H9 (cell line): ENCODE measurements at regions not wholly inside any gene's neighbourhood (a gene's known extent, or its start where the extent isn't known, plus 50 kb on each side); places are given as distances from the start of the nearest gene placed in this dataset.

ENCODE experiments used
- DNase-seq: peaks from one replicate; pipeline ENCODE4 v3.0.0-alpha.2; 2017
- H2AFZ ChIP-seq: one replicate; pipeline ENCODE4 v1.6.1; 2013; ENCODE audit warnings: mild to moderate bottlenecking, low read length, control low read depth, moderate library complexity
- H2AK5ac ChIP-seq: 2 replicates; pipeline ENCODE4 v1.6.1; 2013; ENCODE audit warnings: low read length, control low read depth, mixed read lengths; ENCODE audit not compliant: insufficient read length
- H2BK120ac ChIP-seq: one replicate; pipeline ENCODE4 v1.6.1; 2013; ENCODE audit warnings: low read depth, mild to moderate bottlenecking, low read length, control low read depth, inconsistent platforms; ENCODE audit not compliant: poor library complexity, severe bottlenecking
- H2BK12ac ChIP-seq: 2 replicates; pipeline ENCODE4 v1.6.1; 2013; ENCODE audit warnings: low read length, control low read depth, mixed read lengths, low read depth; ENCODE audit not compliant: insufficient read length
- H2BK15ac ChIP-seq: 2 replicates; pipeline ENCODE4 v1.6.1; 2013; ENCODE audit warnings: low read depth, low read length, control low read depth
- H2BK20ac ChIP-seq: one replicate; pipeline ENCODE4 v1.6.1; 2013; ENCODE audit warnings: low read depth, mild to moderate bottlenecking, low read length, control low read depth, inconsistent platforms; ENCODE audit not compliant: poor library complexity, severe bottlenecking
- H2BK5ac ChIP-seq: 2 replicates; pipeline ENCODE4 v1.6.1; 2013; ENCODE audit warnings: low read length, control low read depth, mixed read lengths; ENCODE audit not compliant: insufficient read length
- H3K14ac ChIP-seq: 2 replicates; pipeline ENCODE4 v1.6.1; 2013; ENCODE audit warnings: low read length, control low read depth; ENCODE audit not compliant: insufficient read depth
- H3K18ac ChIP-seq: 2 replicates; pipeline ENCODE4 v1.6.1; 2013; ENCODE audit warnings: low read depth, mild to moderate bottlenecking, mixed read lengths, low read length, control low read depth; ENCODE audit not compliant: insufficient read length
- H3K23ac ChIP-seq: 2 replicates; pipeline ENCODE4 v1.6.1; 2013; ENCODE audit warnings: low read length, control low read depth, mixed read lengths, low read depth; ENCODE audit not compliant: insufficient read length
- H3K23me2 ChIP-seq: 2 replicates; pipeline ENCODE4 v1.6.1; 2013; ENCODE audit warnings: low read depth, mild to moderate bottlenecking, mixed read lengths, low read length, control low read depth; ENCODE audit not compliant: insufficient read length, poor library complexity, severe bottlenecking
- H3K27ac ChIP-seq: 2 replicates; pipeline ENCODE4 v1.5.1; 2013; ENCODE audit warnings: low read length, control low read depth, mixed read lengths, low read depth; ENCODE audit not compliant: insufficient read length
- H3K27me3 ChIP-seq: 2 replicates; pipeline ENCODE4 v1.6.1; 2013; ENCODE audit warnings: low read length, control low read depth, inconsistent platforms; ENCODE audit not compliant: insufficient read depth
- H3K4ac ChIP-seq: 2 replicates; pipeline ENCODE4 v1.6.1; 2013; ENCODE audit warnings: low read depth, mild to moderate bottlenecking, control low read depth, inconsistent platforms, low read length, moderate library complexity
- H3K4me1 ChIP-seq: 2 replicates; pipeline ENCODE4 v1.6.1; 2013; ENCODE audit warnings: low read length, control low read depth, inconsistent platforms; ENCODE audit not compliant: insufficient read depth
- H3K4me2 ChIP-seq: 2 replicates; pipeline ENCODE4 v1.6.1; 2013; ENCODE audit warnings: low read length, control low read depth, mixed read lengths; ENCODE audit not compliant: insufficient read length, insufficient read depth
- H3K56ac ChIP-seq: 2 replicates; pipeline ENCODE4 v1.6.1; 2013; ENCODE audit warnings: low read depth, mild to moderate bottlenecking, mixed read lengths, low read length, control low read depth; ENCODE audit not compliant: insufficient read length
- H3K79me1 ChIP-seq: 2 replicates; pipeline ENCODE4 v1.6.1; 2013; ENCODE audit warnings: low read depth, mild to moderate bottlenecking, moderate library complexity, low read length, control low read depth, inconsistent platforms; ENCODE audit not compliant: insufficient read depth, poor library complexity, severe bottlenecking
- H3K79me2 ChIP-seq: 2 replicates; pipeline ENCODE4 v1.6.1; 2013; ENCODE audit warnings: low read length, control low read depth, inconsistent platforms; ENCODE audit not compliant: insufficient read depth
- H3K9ac ChIP-seq: 2 replicates; pipeline ENCODE4 v1.6.1; 2013; ENCODE audit warnings: low read length, control low read depth, mixed read lengths; ENCODE audit not compliant: insufficient read length; ENCODE audit errors: extremely low read depth
- H3K9me3 ChIP-seq: one replicate; pipeline ENCODE4 v1.6.1; 2013; ENCODE audit warnings: low read depth, low read length, inconsistent platforms; ENCODE audit not compliant: control insufficient read depth
- H3T11ph ChIP-seq: one replicate; pipeline ENCODE4 v1.6.1; 2013; ENCODE audit warnings: mild to moderate bottlenecking, low read length, control low read depth, inconsistent platforms
- H4K20me1 ChIP-seq: one replicate; pipeline ENCODE4 v1.6.1; 2013; ENCODE audit not compliant: control insufficient read depth, insufficient read length, insufficient read depth
- H4K5ac ChIP-seq: 2 replicates; pipeline ENCODE4 v1.6.1; 2013; ENCODE audit warnings: low read depth, mild to moderate bottlenecking, mixed read lengths, low read length, control low read depth; ENCODE audit not compliant: insufficient read length
- H4K8ac ChIP-seq: replicated peaks from 2 replicates; pipeline ENCODE4 v1.6.1; 2013; ENCODE audit warnings: low read length, control low read depth, mixed read lengths, low read depth; ENCODE audit not compliant: insufficient read length
- H4K91ac ChIP-seq: 2 replicates; pipeline ENCODE4 v1.6.1; 2013; ENCODE audit warnings: low read depth, mild to moderate bottlenecking, moderate library complexity, mixed read lengths, low read length, control low read depth; ENCODE audit not compliant: insufficient read length
- H3K27ac Mint-ChIP-seq, 3 experiments: 2 replicates in 2 of 3; 3 replicates in 1 of 3; pipeline ENCODE4 v1.8.0; 2020 to 2021; ENCODE audit warnings: mixed read lengths in 3 of 3, mild to moderate bottlenecking in 1 of 3, moderate library complexity in 1 of 3
- H3K27me3 Mint-ChIP-seq: 2 replicates; pipeline ENCODE4 v1.8.0; 2021; ENCODE audit warnings: low read depth, mild to moderate bottlenecking, moderate library complexity, mixed read lengths
- H3K36me3 Mint-ChIP-seq, 3 experiments: 2 replicates in 2 of 3; 3 replicates in 1 of 3; pipeline ENCODE4 v1.8.0; 2020 to 2021; ENCODE audit warnings: low read depth in 3 of 3, mixed read lengths in 3 of 3; ENCODE audit not compliant: insufficient read depth in 1 of 3
- H3K4me1 Mint-ChIP-seq, 2 experiments: 2 replicates each; pipeline ENCODE4 v1.8.0; 2020; ENCODE audit warnings: mixed read lengths in 2 of 2
- H3K4me3 Mint-ChIP-seq, 2 experiments: 2 replicates in 1 of 2; 3 replicates in 1 of 2; pipeline ENCODE4 v1.8.0; 2020 to 2021; ENCODE audit warnings: mild to moderate bottlenecking in 2 of 2, mixed read lengths in 2 of 2, moderate library complexity in 1 of 2
- H3K9me3 Mint-ChIP-seq, 2 experiments: 2 replicates in 1 of 2; 3 replicates in 1 of 2; pipeline ENCODE4 v1.8.0; 2020; ENCODE audit warnings: mild to moderate bottlenecking in 2 of 2, mixed read lengths in 2 of 2, moderate library complexity in 1 of 2
- WGBS: extraction: QIAGEN DNeasy Blood & Tissue Kit; methylation state at CpG from one replicate; pipeline ENCODE4 v1.1.7; 2013; ENCODE audit warnings: missing lambda C conversion rate, low lambda C conversion rate, mixed read lengths; ENCODE audit not compliant: insufficient read length; ENCODE audit errors: extremely low coverage; 5-methylcytosine and 5-hydroxymethylcytosine counted together
- TF ChIP-seq, protein P1 (sequence below): fragments of 200-600 bp; sonication (generic); conservative IDR thresholded peaks from 3 replicates; pipeline ENCODE4 v1.8.0; 2021; ENCODE audit warnings: antibody characterized with exemption, mild to moderate bottlenecking

DNA sequence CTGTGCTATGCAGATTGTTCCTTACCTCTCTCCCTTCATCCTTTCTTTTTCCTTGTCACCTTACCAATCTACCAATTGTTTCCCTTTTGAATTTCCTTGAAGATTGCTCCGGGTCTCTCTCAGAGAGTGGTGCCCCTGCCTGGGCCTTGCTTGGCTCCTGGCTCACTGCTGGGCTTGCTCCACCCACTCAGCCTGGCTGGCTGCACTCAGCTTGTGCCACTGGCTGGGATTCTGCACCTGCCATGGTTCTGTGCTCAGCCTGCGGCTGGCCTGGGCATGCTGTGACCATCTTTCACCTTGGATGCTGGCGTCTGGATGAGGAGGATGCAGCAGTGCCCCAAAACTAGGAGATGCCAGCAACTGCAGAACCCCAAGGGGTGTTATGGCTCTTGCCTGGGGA, 463.9 kb upstream of the CXADR start:
- H3K9me3 Mint-ChIP-seq: peaks cover 10% of the 10 kb centered on the region in 2 experiments
- no peaks in the 10 kb centered on the region for H3K27me3 Mint-ChIP-seq
- no peak overlapping the region for H3K14ac ChIP-seq

More for the DNA sequence above, 463.9 kb upstream of the CXADR start:
- Histone ChIP-seq H3K23me2 (no peaks in the 10 kb centered on the region), H4K8ac (no peak overlapping the region), H2BK12ac (no peak overlapping the region), H3K27ac (no peak overlapping the region), H3K79me2 (no peaks in the 10 kb centered on the region), H2BK20ac (no peak overlapping the region), H4K5ac (no peak overlapping the region), H3K27me3 (no peaks in the 10 kb centered on the region), H3K56ac (no peak overlapping the region), H2BK120ac (no peak overlapping the region), H2AK5ac (no peak overlapping the region), H2BK5ac (no peak overlapping the region), H2BK15ac (no peak overlapping the region), H2AFZ (no peak overlapping the region), H3K18ac (no peak overlapping the region), H3K23ac (no peak overlapping the region), H4K91ac (no peak overlapping the region), H3K79me1 (no peaks in the 10 kb centered on the region), H3K4ac (no peak overlapping the region), H4K20me1 (no peaks in the 10 kb centered on the region), H3K9me3 (no peaks in the 10 kb centered on the region), H3T11ph (no peak overlapping the region), H3K4me2 (no peak overlapping the region), H3K9ac (no peak overlapping the region), H3K4me1 (peaks cover 8% of the 10 kb centered on the region; the same call in 1 of the 2 replicates)
- peaks cover 32 to 36% of the 10 kb centered on the region in 2 experiments for H3K4me1 Mint-ChIP-seq
- no CpG with 5 or more reads among the region's 3 CpGs for WGBS
- no peak overlapping the region for H3K4me3 Mint-ChIP-seq
- H3K36me3 Mint-ChIP-seq: peaks cover 5 to 16% (median 9%) of the 10 kb centered on the region in 3 experiments; a peak in 5 of 7 replicates
- DNase-seq: peak; percentile 31
- H3K27ac Mint-ChIP-seq: no peak overlapping the region; a peak in 2 of 7 replicates
- TF ChIP-seq, protein P1, sequence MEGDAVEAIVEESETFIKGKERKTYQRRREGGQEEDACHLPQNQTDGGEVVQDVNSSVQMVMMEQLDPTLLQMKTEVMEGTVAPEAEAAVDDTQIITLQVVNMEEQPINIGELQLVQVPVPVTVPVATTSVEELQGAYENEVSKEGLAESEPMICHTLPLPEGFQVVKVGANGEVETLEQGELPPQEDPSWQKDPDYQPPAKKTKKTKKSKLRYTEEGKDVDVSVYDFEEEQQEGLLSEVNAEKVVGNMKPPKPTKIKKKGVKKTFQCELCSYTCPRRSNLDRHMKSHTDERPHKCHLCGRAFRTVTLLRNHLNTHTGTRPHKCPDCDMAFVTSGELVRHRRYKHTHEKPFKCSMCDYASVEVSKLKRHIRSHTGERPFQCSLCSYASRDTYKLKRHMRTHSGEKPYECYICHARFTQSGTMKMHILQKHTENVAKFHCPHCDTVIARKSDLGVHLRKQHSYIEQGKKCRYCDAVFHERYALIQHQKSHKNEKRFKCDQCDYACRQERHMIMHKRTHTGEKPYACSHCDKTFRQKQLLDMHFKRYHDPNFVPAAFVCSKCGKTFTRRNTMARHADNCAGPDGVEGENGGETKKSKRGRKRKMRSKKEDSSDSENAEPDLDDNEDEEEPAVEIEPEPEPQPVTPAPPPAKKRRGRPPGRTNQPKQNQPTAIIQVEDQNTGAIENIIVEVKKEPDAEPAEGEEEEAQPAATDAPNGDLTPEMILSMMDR: no peak
